Stomach (tissue), 8 donors: ENCODE measurements at regions not wholly inside any gene's neighbourhood (a gene's known extent, or its start where the extent isn't known, plus 50 kb on each side); places are given as distances from the start of the nearest gene placed in this dataset.
"Not testable (repeated sequence)": the region's sequence is repeated elsewhere in the genome, so short reads cannot be mapped to it uniquely, and the experiment has no call there.

Experiments used
- DNase-seq, 2 donors: peaks; one replicate each; pipeline versions ENCODE4 v3.0.0 to v3.0.0-alpha.2; 2013 to 2019
- H3K27ac ChIP-seq, 5 donors: fragments of 200-600 bp in 4 of 5; sonication (generic) in 4 of 5; one replicate each; pipeline ENCODE4 v1.5.1; 2013 to 2019; ENCODE audit warnings: mild to moderate bottlenecking in 1 of 5, moderate library complexity in 1 of 5
- H3K27me3 ChIP-seq, 3 donors: fragments of 200-600 bp; sonication (generic); one replicate each; pipeline ENCODE4 v1.5.1; 2017 to 2019; ENCODE audit warnings: mixed run types in 1 of 3
- H3K36me3 ChIP-seq, 4 donors: fragments of 200-600 bp; sonication (generic); 1 replicate in 3 of 4; 2 replicates in 1 of 4; pipeline ENCODE4 v1.5.1; 2016 to 2019
- H3K4me1 ChIP-seq, 4 donors: fragments of 200-600 bp; sonication (generic); one replicate each; pipeline ENCODE4 v1.5.1; 2016 to 2019
- H3K4me3 ChIP-seq, 4 donors: fragments of 200-600 bp; sonication (generic) in 3 of 4; one replicate each; pipeline ENCODE4 v1.5.1; 2016 to 2019; ENCODE audit warnings: mild to moderate bottlenecking in 1 of 4
- H3K9me3 ChIP-seq, 4 donors: fragments of 200-600 bp; sonication (generic); one replicate each; pipeline ENCODE4 v1.5.1; 2016 to 2019
- EP300 ChIP-seq: sonication (generic); formaldehyde crosslinking; IDR thresholded peaks from one replicate; pipeline ENCODE4 v1.6.1; 2017; ENCODE audit warnings: antibody characterized with exemption
- POLR2A ChIP-seq, 4 donors: fragments of 450-650 bp; IDR thresholded peaks; one replicate each; pipeline ENCODE4 v1.6.1; 2016; ENCODE audit warnings: antibody characterized with exemption in 4 of 4, control low read depth in 2 of 4, mild to moderate bottlenecking in 1 of 4, moderate library complexity in 1 of 4
- POLR2AphosphoS5 ChIP-seq, 3 donors: sonication (generic); formaldehyde crosslinking; IDR thresholded peaks; one replicate each; pipeline ENCODE4 v1.6.1; 2016; ENCODE audit warnings: antibody characterized with exemption in 3 of 3
- WGBS, 5 donors: extraction: QIAGEN DNeasy Blood & Tissue Kit in 3 of 5; methylation state at CpG; one replicate each; pipeline versions ENCODE4 v1.1.5 to v1.1.7; 2013 to 2018; 5-methylcytosine and 5-hydroxymethylcytosine counted together
- intact Hi-C: fragments of 100-400 bp; cut with DNase I; formaldehyde crosslinking; loops from one replicate; pipeline ENCODE4 v1.15.1; 2023; ENCODE audit warnings: low total_unique reads
- TF ChIP-seq, protein P1 (sequence below), 7 experiments: fragments of 450-650 bp in 4 of 7; fragments of 200-600 bp in 3 of 7; sonication (generic) in 3 of 7; IDR thresholded peaks; one replicate each; pipeline ENCODE4 v1.5.1; 2016 to 2019; ENCODE audit warnings: antibody characterized with exemption in 7 of 7, control low read depth in 2 of 7, mild to moderate bottlenecking in 1 of 7
- donor health status: healthy with polysubstance abuse.
- donor health status: Bipolar disorder and iron deficiency.
- donor health status: healthy.

DNA sequence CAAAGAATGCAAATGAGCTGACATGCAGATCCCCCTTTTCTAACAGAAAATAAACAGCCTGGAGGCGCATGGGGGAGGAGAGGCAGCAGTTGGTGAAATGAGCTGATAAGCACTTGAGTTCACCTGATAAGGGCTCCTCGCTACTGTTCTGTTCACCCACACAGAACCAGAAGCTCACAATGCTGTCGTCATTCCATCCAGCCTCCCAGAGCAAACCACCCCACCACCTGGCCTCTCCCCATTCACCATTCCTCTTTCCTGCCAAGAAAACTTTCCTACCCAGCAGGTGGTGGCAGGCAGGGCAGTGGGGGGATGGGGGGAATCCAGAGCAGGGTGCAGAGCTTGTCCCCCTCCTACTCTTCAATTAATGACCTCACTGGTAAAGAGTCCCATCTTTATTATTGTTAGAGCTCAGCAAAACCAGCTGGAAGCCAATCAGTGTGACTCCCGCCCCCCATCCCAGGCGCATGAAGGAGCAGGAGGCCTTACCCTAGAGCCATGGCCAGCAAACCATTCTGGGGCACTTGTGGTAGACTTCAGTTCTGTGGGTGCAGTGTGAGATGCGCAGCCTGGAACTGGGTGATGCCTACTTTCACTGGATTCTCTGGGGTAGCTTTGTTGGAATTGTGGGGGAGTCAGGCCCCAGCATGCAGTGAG lies 350.3 kb downstream of the ZIC3 start:
- no peaks in the 10 kb centered on the region for H3K9me3 ChIP-seq
- WGBS, 5 donors = 29 to 49% (median 36%) methylated on average over 4 to 6 of the region's 6 CpGs
- no peaks in the 10 kb centered on the region for H3K4me1 ChIP-seq
- no peaks in the 10 kb centered on the region for H3K36me3 ChIP-seq
- H3K27ac ChIP-seq = no peak overlapping the region
- no peak overlapping the region for H3K4me3 ChIP-seq
- no peaks in the 10 kb centered on the region for H3K27me3 ChIP-seq
- TF ChIP-seq EP300 (no peak), POLR2A (IDR thresholded peaks at IDR 0.05) (no peak), POLR2AphosphoS5 (IDR thresholded peaks at IDR 0.05) (no peak)
- TF ChIP-seq, protein P1, sequence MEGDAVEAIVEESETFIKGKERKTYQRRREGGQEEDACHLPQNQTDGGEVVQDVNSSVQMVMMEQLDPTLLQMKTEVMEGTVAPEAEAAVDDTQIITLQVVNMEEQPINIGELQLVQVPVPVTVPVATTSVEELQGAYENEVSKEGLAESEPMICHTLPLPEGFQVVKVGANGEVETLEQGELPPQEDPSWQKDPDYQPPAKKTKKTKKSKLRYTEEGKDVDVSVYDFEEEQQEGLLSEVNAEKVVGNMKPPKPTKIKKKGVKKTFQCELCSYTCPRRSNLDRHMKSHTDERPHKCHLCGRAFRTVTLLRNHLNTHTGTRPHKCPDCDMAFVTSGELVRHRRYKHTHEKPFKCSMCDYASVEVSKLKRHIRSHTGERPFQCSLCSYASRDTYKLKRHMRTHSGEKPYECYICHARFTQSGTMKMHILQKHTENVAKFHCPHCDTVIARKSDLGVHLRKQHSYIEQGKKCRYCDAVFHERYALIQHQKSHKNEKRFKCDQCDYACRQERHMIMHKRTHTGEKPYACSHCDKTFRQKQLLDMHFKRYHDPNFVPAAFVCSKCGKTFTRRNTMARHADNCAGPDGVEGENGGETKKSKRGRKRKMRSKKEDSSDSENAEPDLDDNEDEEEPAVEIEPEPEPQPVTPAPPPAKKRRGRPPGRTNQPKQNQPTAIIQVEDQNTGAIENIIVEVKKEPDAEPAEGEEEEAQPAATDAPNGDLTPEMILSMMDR (IDR thresholded peaks at IDR 0.05) = no peak
- intact Hi-C loops = no loop called here
- peak; percentile 12 to 26 for DNase-seq

DNA sequence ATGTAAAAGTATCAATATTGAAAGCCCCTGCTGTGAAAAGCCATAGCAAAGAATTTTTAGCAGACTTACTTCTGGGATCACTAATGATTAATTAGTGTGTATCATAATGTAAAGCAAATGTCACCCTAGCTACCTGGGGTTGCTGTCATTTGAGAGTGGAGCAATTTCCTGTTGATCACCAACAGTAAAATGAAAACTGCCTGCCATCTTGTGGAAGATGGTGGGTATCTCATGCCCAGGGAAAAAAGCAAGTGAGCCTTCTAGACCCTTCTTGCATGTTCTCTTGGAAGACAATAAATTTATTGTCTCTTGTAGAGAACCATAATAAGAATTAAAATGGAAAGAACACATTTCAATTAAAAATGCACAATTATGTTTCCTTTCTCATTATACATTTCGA lies 360.2 kb downstream of the ZIC3 start:
- no peaks in the 10 kb centered on the region for H3K4me1 ChIP-seq
- 22 to 50% (median 31%) methylated on average over 1 of the region's 1 CpG for WGBS, 5 donors
- no peaks in the 10 kb centered on the region for H3K9me3 ChIP-seq
- H3K36me3 ChIP-seq = no peaks in the 10 kb centered on the region
- TF ChIP-seq POLR2AphosphoS5 (IDR thresholded peaks at IDR 0.05) = no peak
- TF ChIP-seq, protein P1 (IDR thresholded peaks at IDR 0.05) = peak in 5 of 7 experiments; percentile 13 to 33 (median 24)
- DNase-seq = peak in 1 of 2 donors; percentile 14
- no peak overlapping the region for H3K4me3 ChIP-seq
- no peaks in the 10 kb centered on the region for H3K27me3 ChIP-seq
- intact Hi-C loops = no loop called here
- H3K27ac ChIP-seq = no peak overlapping the region

DNA sequence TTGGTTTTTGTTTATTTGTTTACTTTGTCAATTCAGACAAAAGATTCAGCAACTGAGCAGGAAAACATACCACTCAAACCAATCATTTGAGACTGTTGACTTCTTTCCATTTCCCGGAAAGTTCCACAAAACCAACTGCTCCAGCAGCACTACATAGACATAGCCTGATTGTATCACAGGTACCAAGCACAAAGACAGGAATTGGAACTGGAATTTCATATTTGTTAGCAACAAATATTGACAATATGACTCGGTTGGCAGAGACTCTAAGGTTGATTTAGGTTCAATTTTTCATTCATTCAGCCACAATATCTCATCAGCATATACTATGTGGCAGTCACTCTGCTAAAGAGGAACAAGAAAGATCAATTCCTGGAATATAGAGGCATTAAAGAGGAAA lies 364.0 kb downstream of the ZIC3 start:
- intact Hi-C loops = no loop called here
- H3K9me3 ChIP-seq = peaks cover 0 to 17% (median 10%) of the 10 kb centered on the region in 4 donors
- no peak overlapping the region for H3K4me3 ChIP-seq
- no peak overlapping the region for H3K27ac ChIP-seq
- 21 to 47% (median 41%) methylated on average over 2 of the region's 2 CpGs for WGBS, 5 donors
- H3K27me3 ChIP-seq = no peaks in the 10 kb centered on the region
- no peaks in the 10 kb centered on the region for H3K36me3 ChIP-seq
- no peaks in the 10 kb centered on the region for H3K4me1 ChIP-seq
- DNase-seq = no peak
- TF ChIP-seq POLR2AphosphoS5 (IDR thresholded peaks at IDR 0.05) (no peak), POLR2A (IDR thresholded peaks at IDR 0.05) (no peak), EP300 (no peak)
- TF ChIP-seq, protein P1 (IDR thresholded peaks at IDR 0.05) = no peak

DNA sequence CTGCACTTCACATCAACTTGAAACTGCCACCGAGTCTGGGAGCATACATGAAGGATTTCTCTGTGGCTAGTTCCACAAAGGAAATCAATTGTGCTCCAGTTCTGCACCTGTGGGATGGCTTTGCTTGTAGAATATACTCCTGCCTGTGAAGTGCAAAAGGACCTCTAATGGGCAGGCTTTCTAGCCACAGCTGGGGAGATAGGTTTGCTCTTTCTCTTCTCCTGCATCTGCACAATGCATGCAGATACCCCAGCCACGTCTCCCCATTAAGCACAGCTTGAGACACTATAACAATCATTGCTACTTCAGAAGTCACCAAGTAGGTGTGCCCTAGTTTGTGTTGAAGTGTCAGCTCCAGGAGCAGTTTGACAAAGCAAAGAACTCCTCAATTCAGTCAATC lies 364.6 kb downstream of the ZIC3 start:
- no peaks in the 10 kb centered on the region for H3K27me3 ChIP-seq
- H3K36me3 ChIP-seq = no peaks in the 10 kb centered on the region
- WGBS, 5 donors = 7 to 42% (median 25%) methylated on average over 2 of the region's 2 CpGs
- no peak overlapping the region for H3K4me3 ChIP-seq
- TF ChIP-seq, protein P1 (IDR thresholded peaks at IDR 0.05) = no peak
- TF ChIP-seq POLR2A (IDR thresholded peaks at IDR 0.05) (no peak), POLR2AphosphoS5 (IDR thresholded peaks at IDR 0.05) (no peak), EP300 (no peak)
- no peak overlapping the region for H3K27ac ChIP-seq
- peaks cover 0 to 23% (median 13%) of the 10 kb centered on the region in 4 donors for H3K9me3 ChIP-seq
- no peak for DNase-seq
- no peaks in the 10 kb centered on the region for H3K4me1 ChIP-seq
- intact Hi-C loops = no loop called here

DNA sequence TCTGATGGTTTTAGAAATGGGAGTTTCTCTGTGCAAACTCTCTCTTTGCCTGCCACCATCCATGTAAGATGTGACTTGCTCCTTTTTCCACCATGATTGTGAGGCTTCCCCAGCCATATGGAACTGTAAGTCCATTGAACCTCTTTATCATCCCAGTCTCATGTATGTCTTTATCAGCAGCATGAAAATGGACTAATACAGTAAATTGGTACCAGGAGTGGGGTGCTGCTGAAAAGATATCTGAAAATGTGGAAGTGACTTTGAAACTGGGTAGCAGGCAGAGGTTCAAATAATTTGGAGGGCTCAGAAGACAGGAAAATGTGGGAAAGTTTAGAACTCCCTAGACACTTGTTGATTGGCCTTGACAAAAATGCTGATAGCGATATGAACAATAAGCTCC lies 368.3 kb downstream of the ZIC3 start:
- H3K4me1 ChIP-seq, H3K36me3 ChIP-seq, DNase-seq, H3K4me3 ChIP-seq, H3K27me3 ChIP-seq, intact Hi-C loops, H3K27ac ChIP-seq: not testable (repeated sequence)
- H3K9me3 ChIP-seq = peaks cover 0 to 46% (median 18%) of the 10 kb centered on the region in 4 donors
- 78 to 97% (median 92%) methylated on average over 1 of the region's 1 CpG for WGBS, 5 donors

DNA sequence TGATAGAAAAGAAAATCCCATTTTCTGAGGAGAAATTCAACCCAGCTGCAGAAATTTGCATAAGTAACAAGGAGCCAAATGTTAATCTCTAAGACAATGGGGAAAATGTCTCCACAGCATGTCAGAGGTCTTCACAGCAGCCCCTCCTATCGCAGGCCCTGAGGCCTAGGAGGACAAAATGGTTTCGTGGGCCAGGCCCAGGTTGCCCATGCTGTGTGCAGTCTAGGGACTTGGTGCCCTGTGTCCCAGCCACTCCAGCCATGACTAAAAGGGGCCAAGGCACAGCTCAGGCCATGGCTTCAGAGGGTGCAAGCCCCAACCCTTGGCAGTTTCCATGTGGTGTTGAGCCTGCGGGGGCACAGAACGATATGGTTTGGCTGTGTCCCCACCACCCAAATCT lies 369.0 kb downstream of the ZIC3 start:
- H3K36me3 ChIP-seq, DNase-seq, H3K4me3 ChIP-seq, H3K27ac ChIP-seq, H3K4me1 ChIP-seq, intact Hi-C loops, H3K27me3 ChIP-seq: not testable (repeated sequence)
- H3K9me3 ChIP-seq = peaks cover 0 to 46% (median 18%) of the 10 kb centered on the region in 4 donors
- WGBS, 5 donors = 85 to 100% (median 92%) methylated on average over 1 to 4 of the region's 4 CpGs
